Fibroblast of lung (primary cell): ENCODE measurements at regions not wholly inside any gene's neighbourhood (a gene's known extent, or its start where the extent isn't known, plus 50 kb on each side); places are given as distances from the start of the nearest gene placed in this dataset.

Experiments
- DNase-seq, 2 donors: peaks; one replicate each; pipeline versions ENCODE4 v3.0.0 to v3.0.0-alpha.2; 2010; ENCODE audit warnings: low read depth in 2 of 2
- H2AFZ ChIP-seq: 2 replicates; pipeline ENCODE4 v1.5.1; 2012; ENCODE audit warnings: low read length, control low read depth, inconsistent platforms
- H3K27ac ChIP-seq: 2 replicates; pipeline ENCODE4 v1.5.1; 2011; ENCODE audit warnings: low read length, control low read depth; ENCODE audit not compliant: insufficient read depth
- H3K27me3 ChIP-seq: 2 replicates; pipeline ENCODE4 v1.5.1; 2011; ENCODE audit warnings: mild to moderate bottlenecking, low read length; ENCODE audit not compliant: control insufficient read depth, insufficient read depth
- H3K36me3 ChIP-seq: 2 replicates; pipeline ENCODE4 v1.5.1; 2011; ENCODE audit warnings: low read length; ENCODE audit not compliant: control insufficient read depth, insufficient read depth
- H3K4me1 ChIP-seq: 2 replicates; pipeline ENCODE4 v1.5.1; 2011; ENCODE audit warnings: low read length; ENCODE audit not compliant: control insufficient read depth, insufficient read depth; ENCODE audit errors: extremely low read depth
- H3K4me2 ChIP-seq: 2 replicates; pipeline ENCODE4 v1.5.1; 2011; ENCODE audit warnings: low read length, control low read depth; ENCODE audit not compliant: insufficient read depth; ENCODE audit errors: extremely low read depth
- H3K4me3 ChIP-seq, 4 experiments: fragments of 200-600 bp in 1 of 4; sonication (generic) in 1 of 4; replicated peaks in 1 of 4; 2 replicates each; pipeline ENCODE4 v1.5.1; 2011 to 2016; ENCODE audit warnings: low read length in 4 of 4, low read depth in 3 of 4, mild to moderate bottlenecking in 3 of 4, control low read depth in 2 of 4, inconsistent platforms in 1 of 4, mixed read lengths in 1 of 4; ENCODE audit not compliant: insufficient read depth in 1 of 4; ENCODE audit errors: control extremely low read depth in 1 of 4
- H3K79me2 ChIP-seq: 2 replicates; pipeline ENCODE4 v1.5.1; 2012; ENCODE audit warnings: mild to moderate bottlenecking, low read length, inconsistent platforms; ENCODE audit not compliant: control insufficient read depth, insufficient read depth
- H3K9ac ChIP-seq: 2 replicates; pipeline ENCODE4 v1.5.1; 2011; ENCODE audit warnings: mild to moderate bottlenecking, low read length, control low read depth; ENCODE audit not compliant: insufficient read depth
- H3K9me3 ChIP-seq: 2 replicates; pipeline ENCODE4 v1.5.1; 2012; ENCODE audit warnings: low read depth, low read length; ENCODE audit not compliant: control insufficient read depth, insufficient read depth
- H4K20me1 ChIP-seq: 2 replicates; pipeline ENCODE4 v1.5.1; 2011; ENCODE audit warnings: low read length; ENCODE audit not compliant: control insufficient read depth, insufficient read depth; ENCODE audit errors: extremely low read depth
- EZH2 ChIP-seq: IDR thresholded peaks from 2 replicates; pipeline ENCODE4 v1.5.1; 2012; ENCODE audit warnings: low read length, control low read depth, mild to moderate bottlenecking; ENCODE audit errors: missing control alignments
- TF ChIP-seq, protein P1 (sequence below), 2 donors: IDR thresholded peaks in 1 of 2; conservative IDR thresholded peaks in 1 of 2; 1 replicate in 1 of 2; 2 replicates in 1 of 2; pipeline ENCODE4 v1.5.1; 2011 to 2012; ENCODE audit warnings: low read length in 2 of 2, control low read depth in 1 of 2, inconsistent platforms in 1 of 2, low read depth in 1 of 2, mild to moderate bottlenecking in 1 of 2

DNA sequence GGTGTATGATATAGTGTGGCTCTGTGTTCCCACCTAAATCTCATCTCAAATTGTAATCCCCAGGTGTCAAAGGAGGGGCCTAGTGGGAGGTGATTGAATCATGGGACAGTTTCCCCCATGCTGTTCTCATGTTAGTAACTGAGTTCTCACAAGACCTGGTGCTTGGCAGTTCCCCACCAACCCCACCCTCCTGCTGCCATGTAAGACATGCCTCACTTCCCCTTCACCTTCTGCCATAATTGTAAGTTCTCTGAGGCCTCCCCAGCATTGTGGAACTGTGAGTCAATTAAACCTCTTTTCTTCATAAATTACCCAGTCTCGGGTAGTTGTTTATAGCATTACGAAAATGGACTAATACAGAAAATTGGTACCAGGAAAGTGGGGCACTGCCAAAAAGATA lies 1705.3 kb downstream of the NCAM2 start:
- H4K20me1 ChIP-seq = no peaks in the 10 kb centered on the region
- no peak overlapping the region for H3K4me3 ChIP-seq
- no peaks in the 10 kb centered on the region for H3K27me3 ChIP-seq
- no peak overlapping the region for H3K27ac ChIP-seq
- no peaks in the 10 kb centered on the region for H3K9me3 ChIP-seq
- no peaks in the 10 kb centered on the region for H3K4me1 ChIP-seq
- no peaks in the 10 kb centered on the region for H3K79me2 ChIP-seq
- H2AFZ ChIP-seq = no peak overlapping the region
- H3K4me2 ChIP-seq = no peak overlapping the region
- no peaks in the 10 kb centered on the region for H3K36me3 ChIP-seq
- TF ChIP-seq, protein P1, sequence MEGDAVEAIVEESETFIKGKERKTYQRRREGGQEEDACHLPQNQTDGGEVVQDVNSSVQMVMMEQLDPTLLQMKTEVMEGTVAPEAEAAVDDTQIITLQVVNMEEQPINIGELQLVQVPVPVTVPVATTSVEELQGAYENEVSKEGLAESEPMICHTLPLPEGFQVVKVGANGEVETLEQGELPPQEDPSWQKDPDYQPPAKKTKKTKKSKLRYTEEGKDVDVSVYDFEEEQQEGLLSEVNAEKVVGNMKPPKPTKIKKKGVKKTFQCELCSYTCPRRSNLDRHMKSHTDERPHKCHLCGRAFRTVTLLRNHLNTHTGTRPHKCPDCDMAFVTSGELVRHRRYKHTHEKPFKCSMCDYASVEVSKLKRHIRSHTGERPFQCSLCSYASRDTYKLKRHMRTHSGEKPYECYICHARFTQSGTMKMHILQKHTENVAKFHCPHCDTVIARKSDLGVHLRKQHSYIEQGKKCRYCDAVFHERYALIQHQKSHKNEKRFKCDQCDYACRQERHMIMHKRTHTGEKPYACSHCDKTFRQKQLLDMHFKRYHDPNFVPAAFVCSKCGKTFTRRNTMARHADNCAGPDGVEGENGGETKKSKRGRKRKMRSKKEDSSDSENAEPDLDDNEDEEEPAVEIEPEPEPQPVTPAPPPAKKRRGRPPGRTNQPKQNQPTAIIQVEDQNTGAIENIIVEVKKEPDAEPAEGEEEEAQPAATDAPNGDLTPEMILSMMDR (conservative IDR thresholded peaks at IDR 0.05 in 1 of 2, IDR thresholded peaks at IDR 0.05 in 1 of 2; ENCODE audit: low read depth in 1 of 2, low read length in 2 of 2) = no peak
- no peak for TF ChIP-seq EZH2
- H3K9ac ChIP-seq = no peak overlapping the region
- DNase-seq = no peak

GRCh38 chr21:22710721-22711120 lies 1712.5 kb downstream of the NCAM2 start:
- TF ChIP-seq, protein P1 (conservative IDR thresholded peaks at IDR 0.05 in 1 of 2, IDR thresholded peaks at IDR 0.05 in 1 of 2; ENCODE audit: low read depth in 1 of 2, low read length in 2 of 2) = no peak
- TF ChIP-seq EZH2 = no peak
- H2AFZ ChIP-seq = no peak overlapping the region
- no peak overlapping the region for H3K27ac ChIP-seq

GRCh38 chr21:22711636-22712035 lies 1713.4 kb downstream of the NCAM2 start:
- Histone ChIP-seq H3K79me2 (no peaks in the 10 kb centered on the region), H3K27me3 (no peaks in the 10 kb centered on the region), H3K4me2 (no peak overlapping the region), H2AFZ (no peak overlapping the region), H3K27ac (no peak overlapping the region), H3K4me3 (no peak overlapping the region), H3K4me1 (no peaks in the 10 kb centered on the region), H3K36me3 (no peaks in the 10 kb centered on the region), H3K9me3 (no peaks in the 10 kb centered on the region), H4K20me1 (no peaks in the 10 kb centered on the region), H3K9ac (no peak overlapping the region)
- DNase-seq = no peak
- TF ChIP-seq, protein P1 (conservative IDR thresholded peaks at IDR 0.05 in 1 of 2, IDR thresholded peaks at IDR 0.05 in 1 of 2; ENCODE audit: low read depth in 1 of 2, low read length in 2 of 2) = no peak
- no peak for TF ChIP-seq EZH2

More at GRCh38 chr21:22710721-22711120, 1712.5 kb downstream of the NCAM2 start:
- H3K4me2 ChIP-seq = no peak overlapping the region
- H3K4me1 ChIP-seq = no peaks in the 10 kb centered on the region
- no peak overlapping the region for H3K9ac ChIP-seq
- no peaks in the 10 kb centered on the region for H3K36me3 ChIP-seq
- H3K9me3 ChIP-seq = no peaks in the 10 kb centered on the region
- H3K4me3 ChIP-seq = no peak overlapping the region
- no peaks in the 10 kb centered on the region for H3K27me3 ChIP-seq
- no peaks in the 10 kb centered on the region for H4K20me1 ChIP-seq
- DNase-seq = no peak
- H3K79me2 ChIP-seq = no peaks in the 10 kb centered on the region
